ELR (cell line): ENCODE measurements at regions not wholly inside any gene's neighbourhood (a gene's known extent, or its start where the extent isn't known, plus 50 kb on each side); places are given as distances from the start of the nearest gene placed in this dataset.

ENCODE experiments used
- DNase-seq: peaks from one replicate; pipeline ENCODE4 v3.0.0-alpha.2; 2015; ENCODE audit warnings: low read depth

DNA sequence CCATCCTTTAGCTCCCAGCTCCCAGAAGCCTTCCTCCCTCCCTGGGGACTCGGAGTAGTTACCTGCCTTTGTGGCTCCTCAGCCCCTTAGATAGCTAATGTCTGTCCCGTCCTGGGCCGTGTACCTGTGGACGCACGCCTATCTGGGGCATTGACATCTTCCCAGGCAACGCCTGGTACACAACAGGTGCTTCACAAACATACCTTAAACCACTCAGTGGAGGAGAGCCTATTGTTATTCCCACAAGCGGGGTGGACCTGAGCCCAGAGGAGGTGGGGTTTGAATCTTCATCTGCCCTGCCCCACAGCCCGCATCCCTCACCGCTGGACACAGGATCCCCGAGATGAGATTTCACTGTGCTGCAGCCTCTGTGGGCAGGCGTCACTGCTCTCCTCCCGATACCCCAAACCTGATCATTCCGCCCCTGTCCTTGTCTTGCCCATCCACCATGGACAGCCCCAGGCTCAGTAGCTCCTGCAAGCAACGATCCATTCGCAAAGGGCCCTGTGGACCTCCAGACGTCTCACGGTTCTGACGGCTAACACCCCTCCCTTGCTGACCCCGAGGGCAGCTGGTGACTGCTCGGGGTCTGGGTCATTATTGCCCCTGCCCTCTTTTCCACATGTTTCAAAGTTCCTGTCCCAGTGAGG is 73.8 kb upstream of the SHISAL1 start:
- no peak for DNase-seq

DNA sequence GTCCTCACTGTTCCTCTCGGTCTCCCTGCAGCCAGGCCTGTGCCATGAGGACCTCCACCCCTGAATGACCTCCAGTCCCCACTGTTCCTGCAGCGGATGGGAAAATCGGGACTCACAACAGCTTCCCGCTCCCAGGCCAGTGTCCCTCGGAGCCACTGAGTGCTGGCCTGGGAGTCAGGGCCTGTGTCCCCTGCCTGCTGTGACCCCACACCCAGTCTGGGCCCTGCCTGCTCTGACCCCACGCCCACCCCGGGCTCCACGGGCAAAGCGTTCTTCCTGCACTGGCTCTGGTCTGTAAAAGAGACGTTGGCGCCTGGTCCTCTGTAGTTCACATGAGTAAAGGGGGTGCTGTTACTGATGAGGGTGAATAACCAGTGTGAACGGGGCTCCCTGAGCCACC is 73.0 kb upstream of the SHISAL1 start:
- no peak for DNase-seq

- DNase-seq = no peak
Observed at GRCh38 chr22:44385296-44385610, 72.5 kb upstream of the SHISAL1 start.

DNA sequence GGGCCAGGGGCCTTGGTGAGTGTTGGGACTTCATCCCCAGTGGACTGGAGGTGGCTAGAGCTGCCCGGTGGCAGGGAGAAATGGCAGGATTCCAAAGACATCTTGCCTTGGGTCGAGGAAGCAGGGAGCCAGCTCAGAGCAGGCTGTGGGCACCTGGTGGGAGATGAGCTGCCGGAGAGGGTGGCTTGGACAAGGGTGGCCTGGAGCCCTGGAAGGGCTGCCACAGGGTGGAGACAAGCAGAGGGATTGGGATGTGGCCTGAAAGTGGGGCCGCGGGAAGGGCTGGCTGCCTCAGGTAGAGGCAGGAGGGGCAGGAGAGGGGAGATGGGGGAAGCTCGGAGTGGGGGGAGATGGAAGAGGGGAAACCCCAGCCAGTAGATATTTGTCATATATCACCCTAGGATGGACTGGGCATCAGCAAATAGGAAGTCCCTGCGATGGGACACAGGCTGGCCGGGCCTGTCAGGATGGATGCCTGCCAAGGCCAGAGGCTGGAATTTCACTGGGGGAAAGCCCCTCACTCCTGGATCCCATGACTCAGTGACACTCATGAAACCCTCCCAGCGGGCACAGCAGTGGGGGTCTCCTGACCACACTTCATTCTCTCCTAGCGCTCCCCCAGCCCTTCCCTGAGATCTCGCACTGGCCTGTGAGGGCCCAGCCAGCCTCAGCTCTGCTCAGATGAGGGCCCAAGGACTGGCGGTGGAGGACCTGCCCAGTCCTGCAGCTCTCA is 72.0 kb upstream of the SHISAL1 start:
- DNase-seq = no peak

DNA sequence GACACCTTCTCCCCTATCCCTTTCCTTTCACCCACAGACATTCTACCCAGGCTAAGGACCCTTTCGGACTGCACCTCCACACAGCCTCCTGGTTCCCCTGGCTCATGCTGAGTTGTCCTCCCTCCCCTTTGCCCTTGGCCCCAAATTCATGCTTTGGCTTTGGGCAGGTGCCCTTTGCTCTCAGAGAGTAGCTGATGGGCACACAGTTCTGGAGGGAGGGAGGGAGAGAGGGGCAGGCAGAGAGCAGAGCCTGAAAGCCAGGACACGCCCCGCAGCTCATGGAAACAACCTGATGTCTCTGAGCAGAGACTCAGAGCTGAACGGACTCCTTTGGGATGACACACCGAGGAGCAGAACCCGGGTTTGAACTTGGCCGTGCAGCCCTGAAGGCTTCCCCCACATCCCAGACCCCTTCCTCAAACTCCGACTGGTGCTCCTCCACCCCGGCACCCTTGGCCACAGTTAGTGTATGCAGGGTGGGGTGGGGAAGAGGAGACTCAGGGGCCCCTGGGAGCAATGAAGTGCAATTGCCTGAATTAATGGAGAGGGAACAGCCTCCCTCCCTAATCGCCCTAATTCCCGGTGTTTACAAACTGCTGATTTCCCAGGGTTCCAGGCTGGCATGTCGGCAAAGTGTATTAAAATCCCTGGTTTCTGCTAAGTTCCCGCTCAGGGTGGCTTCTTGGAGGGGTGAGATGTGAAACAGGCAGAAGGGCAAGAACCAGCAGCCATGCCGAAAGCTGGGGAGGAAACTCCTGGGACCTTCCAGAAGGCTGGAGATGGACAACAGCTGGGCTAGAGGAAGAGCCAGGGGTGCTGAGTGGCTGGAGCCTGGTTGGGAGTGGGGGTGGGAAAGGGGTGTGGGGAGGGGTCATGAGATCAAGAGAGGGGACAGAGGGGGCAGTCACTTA is 71.2 kb upstream of the SHISAL1 start:
- no peak for DNase-seq

DNA sequence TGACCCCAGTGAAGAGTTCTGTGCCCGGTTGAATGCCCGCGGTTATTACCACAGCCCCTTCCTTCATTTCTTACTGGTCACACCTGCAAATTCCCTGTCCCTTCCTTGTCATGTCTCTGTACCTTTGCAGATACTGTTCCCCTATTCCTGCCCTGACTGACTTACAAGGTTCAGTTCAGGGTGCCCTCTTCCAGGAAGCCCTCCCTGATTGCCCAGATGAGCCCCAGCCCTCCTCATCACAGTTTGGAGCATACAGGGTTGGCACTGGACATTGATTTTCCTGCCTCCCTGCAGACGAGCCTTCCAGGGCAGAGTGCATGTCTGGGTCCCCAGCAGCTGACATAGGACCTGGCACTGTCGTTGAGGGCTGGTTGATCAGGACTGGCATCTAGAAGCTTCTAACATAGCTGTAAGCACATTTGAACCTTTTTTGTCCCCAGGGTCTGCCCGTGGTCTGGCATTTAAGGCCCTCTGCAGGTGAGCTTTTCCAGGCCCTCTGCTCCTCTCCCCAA is 70.4 kb upstream of the SHISAL1 start:
- no peak for DNase-seq

- DNase-seq = no peak
Observed at GRCh38 chr22:44382116-44383038, 69.6 kb upstream of the SHISAL1 start.

GRCh38 chr22:44381761-44382115 is 69.0 kb upstream of the SHISAL1 start:
- DNase-seq = no peak

GRCh38 chr22:44380756-44381486 is 68.2 kb upstream of the SHISAL1 start:
- DNase-seq = no peak

- DNase-seq = no peak
Observed at GRCh38 chr22:44379817-44380755, 67.3 kb upstream of the SHISAL1 start.

DNA sequence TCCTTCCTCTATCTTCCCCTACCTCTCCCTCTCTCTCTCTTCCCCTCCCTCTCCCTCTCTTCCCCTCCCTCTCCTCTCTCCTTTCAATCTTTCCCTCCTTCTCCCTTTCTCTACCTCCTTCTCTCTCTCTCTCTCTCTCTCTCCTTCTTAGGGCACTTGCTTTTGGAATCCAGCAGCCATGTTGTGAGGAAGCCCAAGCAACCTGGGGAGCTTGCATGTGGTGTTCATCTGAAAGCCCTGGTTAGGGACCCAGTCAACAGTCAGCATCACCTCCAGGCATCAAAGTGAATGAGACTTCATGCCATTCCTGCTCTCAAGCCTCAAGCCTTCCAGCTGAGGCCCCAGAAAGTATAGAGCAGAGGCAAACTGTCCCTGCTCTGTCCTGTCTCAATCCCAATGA is 65.6 kb upstream of the SHISAL1 start:
- no peak for DNase-seq

GRCh38 chr22:44375451-44375850 is 62.7 kb upstream of the SHISAL1 start:
- DNase-seq = no peak

GRCh38 chr22:44373234-44373633 is 60.5 kb upstream of the SHISAL1 start:
- no peak for DNase-seq

- no peak for DNase-seq
Observed at GRCh38 chr22:44372611-44373010, 59.9 kb upstream of the SHISAL1 start.

DNA sequence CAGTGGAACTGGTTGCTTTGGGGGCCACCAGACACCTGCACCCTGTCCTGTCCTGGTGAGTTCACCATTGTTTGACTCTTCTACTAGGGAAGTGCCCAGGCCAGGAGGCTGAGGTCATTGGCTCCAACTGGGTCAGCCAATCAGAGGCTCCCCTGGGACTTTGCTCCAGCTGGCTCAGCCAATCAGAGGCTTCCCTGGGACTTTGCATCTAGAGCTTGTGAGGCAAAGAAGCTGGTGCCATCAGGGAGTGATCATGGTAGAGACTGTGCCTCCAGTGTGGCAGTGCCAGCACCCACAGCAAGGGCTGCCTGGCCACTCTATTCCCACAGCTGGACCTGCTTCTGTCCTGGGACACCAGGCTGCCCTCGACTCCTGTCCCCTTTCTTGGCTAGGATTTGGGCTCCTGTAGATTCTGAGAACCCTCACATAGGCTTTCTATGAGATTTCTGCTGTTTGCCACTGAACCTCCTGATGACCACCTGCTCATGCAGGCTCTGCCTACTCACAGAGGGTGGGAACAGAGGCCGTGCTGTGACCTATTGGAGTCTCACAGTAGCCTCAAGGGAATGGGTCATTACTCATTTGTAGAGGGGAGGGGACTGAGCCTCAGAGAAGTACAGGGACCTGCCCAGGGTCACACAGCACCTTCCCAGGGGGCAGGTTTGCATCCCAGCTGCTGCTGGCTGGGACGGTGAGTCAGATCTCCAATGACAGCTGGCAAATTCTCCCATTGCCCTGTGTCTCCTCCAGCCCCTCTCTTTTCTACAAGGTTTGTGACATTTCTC is 59.2 kb upstream of the SHISAL1 start:
- no peak for DNase-seq

DNA sequence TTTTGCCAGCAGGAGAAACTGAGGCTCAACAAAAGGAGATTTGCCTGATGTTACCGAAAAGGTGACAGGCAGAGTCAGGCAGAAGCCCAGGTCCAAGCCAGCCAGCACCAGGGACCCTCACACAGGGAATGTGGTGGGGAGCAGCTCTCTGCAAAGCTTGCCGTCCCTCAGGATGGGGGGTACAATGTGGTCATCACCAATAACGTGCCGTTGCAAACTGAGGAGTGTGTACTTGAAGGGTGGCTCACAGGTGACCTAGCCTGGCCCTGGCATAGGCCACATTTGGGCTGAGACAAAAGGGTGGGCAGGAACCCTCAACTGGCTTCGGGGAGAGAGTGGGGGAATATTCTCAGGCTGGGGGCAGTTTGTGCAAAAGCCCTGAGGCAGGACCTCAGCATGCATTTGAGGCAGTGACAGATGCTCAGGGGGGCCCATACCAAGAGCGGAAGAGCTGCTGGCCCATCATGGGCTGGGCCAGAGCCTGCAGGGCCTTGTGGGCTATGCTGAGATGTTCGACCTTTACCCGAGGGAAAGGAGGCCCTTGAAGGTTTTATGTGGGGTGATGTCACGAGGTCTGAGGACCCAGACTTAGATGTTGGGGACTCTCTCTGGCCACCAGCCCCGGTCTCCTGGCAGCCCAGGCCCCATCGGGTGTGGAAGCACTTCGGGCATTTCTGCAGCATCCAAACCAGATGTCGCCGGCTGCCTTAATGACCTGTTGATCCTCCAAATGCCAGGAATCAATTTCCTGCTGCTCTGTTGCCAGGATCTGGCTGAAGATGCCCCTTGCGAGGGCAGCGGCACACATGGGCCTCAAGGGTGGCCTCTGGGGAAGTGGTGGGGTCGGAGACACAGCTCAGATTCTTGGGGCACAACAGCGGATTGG is 57.4 kb upstream of the SHISAL1 start:
- no peak for DNase-seq

- DNase-seq = no peak
Observed at GRCh38 chr22:44369293-44369661, 56.5 kb upstream of the SHISAL1 start.

- no peak for DNase-seq
Observed at GRCh38 chr22:44368611-44369292, 56.0 kb upstream of the SHISAL1 start.
